Activated naive CD8-positive, alpha-beta T cell treated with anti-CD3 and anti-CD28 coated beads, Interleukin-2, amount 10 ng/mL, durations not matched to agents 7 days and 5 days (primary cell): ENCODE measurements at regions not wholly inside any gene's neighbourhood (a gene's known extent, or its start where the extent isn't known, plus 50 kb on each side); places are given as distances from the start of the nearest gene placed in this dataset. TPM values are rescaled to one million over a fixed set of nuclear protein-coding genes. Genes with fewer than 3 reads are reported as not detected.
"Not testable (repeated sequence)": the region's sequence is repeated elsewhere in the genome, so short reads cannot be mapped to it uniquely, and the experiment has no call there.

Source experiments
- ATAC-seq: fragments of 150-1000 bp; cut with Tn5 transposase; one replicate; pipeline ENCODE4 v1.10.0; 2021; ENCODE audit warnings: low read depth, moderate library complexity
- POLR2A ChIA-PET: fragments of 350-600 bp; sonication (Branson Sonifier 250); formaldehyde crosslinking; loops from one replicate; lab custom pipeline; 2021; ENCODE audit warnings: antibody characterized with exemption; lab: Charles Lee
- DNase-seq: peaks from one replicate; pipeline ENCODE4 v3.0.0; 2021
- H3K27ac Mint-ChIP-seq: one replicate; pipeline ENCODE4 v1.8.0; 2022; ENCODE audit warnings: mild to moderate bottlenecking, mixed read lengths
- H3K27me3 Mint-ChIP-seq: one replicate; pipeline ENCODE4 v1.8.0; 2022; ENCODE audit warnings: mild to moderate bottlenecking, moderate library complexity, mixed read lengths
- H3K36me3 Mint-ChIP-seq: one replicate; pipeline ENCODE4 v1.8.0; 2021; ENCODE audit warnings: mild to moderate bottlenecking, mixed read lengths
- H3K4me1 Mint-ChIP-seq: one replicate; pipeline ENCODE4 v1.8.0; 2021; ENCODE audit warnings: mixed read lengths
- H3K4me3 Mint-ChIP-seq: one replicate; pipeline ENCODE4 v1.8.0; 2022; ENCODE audit warnings: mild to moderate bottlenecking, moderate library complexity, mixed read lengths
- H3K9me3 Mint-ChIP-seq: one replicate; pipeline ENCODE4 v1.8.0; 2021; ENCODE audit warnings: mixed read lengths
- microRNA-seq: library from miRNA; unstranded; fragments of <30 nt; microRNA quantifications from one replicate; pipeline ENCODE4 v1.2.0, GENCODE V29; 2022

- Mint-ChIP-seq H3K27me3 (no peaks in the 10 kb centered on the region), H3K27ac (no peak overlapping the region), H3K4me3 (no peak overlapping the region), H3K36me3 (no peaks in the 10 kb centered on the region), H3K9me3 (no peaks in the 10 kb centered on the region), H3K4me1 (no peaks in the 10 kb centered on the region)
- DNase-seq (no peak), ATAC-seq (no peak)
- POLR2A ChIA-PET, result no interaction called here
These were observed 90.3 kb upstream of the GRIA3 start for GRCh38 chrX:123093792-123094191.

- POLR2A ChIA-PET, result no interaction called here
- H3K36me3 Mint-ChIP-seq, result no peaks in the 10 kb centered on the region
- H3K27ac Mint-ChIP-seq, result no peak overlapping the region
- no peaks in the 10 kb centered on the region for H3K4me1 Mint-ChIP-seq
- ATAC-seq (no peak), DNase-seq (no peak)
- H3K9me3 Mint-ChIP-seq, result no peaks in the 10 kb centered on the region
- H3K4me3 Mint-ChIP-seq, result no peak overlapping the region
- no peaks in the 10 kb centered on the region for H3K27me3 Mint-ChIP-seq
These were observed 75.3 kb upstream of the GRIA3 start for GRCh38 chrX:123108513-123109427.

- Mint-ChIP-seq H3K9me3 (no peaks in the 10 kb centered on the region), H3K4me3 (no peak overlapping the region), H3K36me3 (no peaks in the 10 kb centered on the region), H3K27ac (no peak overlapping the region), H3K27me3 (no peaks in the 10 kb centered on the region), H3K4me1 (no peaks in the 10 kb centered on the region)
- POLR2A ChIA-PET, result no interaction called here
- DNase-seq (no peak), ATAC-seq (no peak)
These were observed 62.8 kb upstream of the GRIA3 start for GRCh38 chrX:123121241-123121640.

- DNase-seq, H3K27me3 Mint-ChIP-seq, H3K4me3 Mint-ChIP-seq, H3K36me3 Mint-ChIP-seq, H3K9me3 Mint-ChIP-seq, H3K27ac Mint-ChIP-seq, ATAC-seq, H3K4me1 Mint-ChIP-seq, POLR2A ChIA-PET: not testable (repeated sequence)
These were observed 54.3 kb upstream of the GRIA3 start for GRCh38 chrX:123129805-123130204.

Small RNA genes lying in the stretch of these regions (microRNA-seq; reads per million reads assigned to microRNA genes)
- gene MIR3672, result not detected
